OCI-LY1 (cell line): ENCODE measurements at regions not wholly inside any gene's neighbourhood (a gene's known extent, or its start where the extent isn't known, plus 50 kb on each side); places are given as distances from the start of the nearest gene placed in this dataset.

Experiments used
- CTCF ChIP-seq: fragments of 200-600 bp; sonication (generic), shearing (Covaris generic); IDR thresholded peaks from 2 replicates; pipeline ENCODE4 v1.5.1; 2017; ENCODE audit warnings: mild to moderate bottlenecking, antibody characterized with exemption, low read length, moderate library complexity, mixed read lengths
- EZH2 ChIP-seq: fragments of 200-600 bp; sonication (generic), shearing (Covaris generic); IDR thresholded peaks from 2 replicates; pipeline ENCODE4 v1.8.0; 2017; ENCODE audit warnings: borderline replicate concordance, mixed run types, mild to moderate bottlenecking, antibody characterized with exemption, low read length, moderate library complexity, mixed read lengths

- TF ChIP-seq CTCF = no peak
- no peak for TF ChIP-seq EZH2
Measured at GRCh38 chr2:145820651-145821050, 1300.7 kb upstream of the ZEB2 start.
